Colonic mucosa (tissue), 4 donors: ENCODE measurements at regions not wholly inside any gene's neighbourhood (a gene's known extent, or its start where the extent isn't known, plus 50 kb on each side); places are given as distances from the start of the nearest gene placed in this dataset.

Experiments used
- DNase-seq: peaks from one replicate; pipeline ENCODE4 v3.0.0-alpha.2; 2020
- H3K27ac ChIP-seq: fragments of 200-600 bp; one replicate; pipeline ENCODE4 v1.8.0; 2021
- H3K27me3 ChIP-seq: fragments of 200-600 bp; one replicate; pipeline ENCODE4 v1.8.0; 2021
- H3K36me3 ChIP-seq: fragments of 200-600 bp; one replicate; pipeline ENCODE4 v1.8.0; 2021
- H3K4me1 ChIP-seq: fragments of 200-600 bp; one replicate; pipeline ENCODE4 v1.8.0; 2021; ENCODE audit warnings: mild to moderate bottlenecking
- H3K4me3 ChIP-seq: fragments of 200-600 bp; one replicate; pipeline ENCODE4 v1.8.0; 2021
- H3K9ac ChIP-seq, 2 donors: one replicate each; pipeline ENCODE4 v1.7.0; 2013; ENCODE audit warnings: control low read depth in 2 of 2, low read depth in 2 of 2, low read length in 2 of 2
- H3K9me3 ChIP-seq: fragments of 200-600 bp; one replicate; pipeline ENCODE4 v1.8.0; 2021
- intact Hi-C: fragments of 100-400 bp; cut with DNase I; formaldehyde crosslinking; loops from one replicate; pipeline ENCODE4 v1.14.1; 2022
- TF ChIP-seq, protein P1 (sequence below): fragments of 200-600 bp; IDR thresholded peaks from one replicate; pipeline ENCODE4 v1.8.0; 2022; ENCODE audit warnings: antibody characterized with exemption, mild to moderate bottlenecking
- donor health status: healthy.
- donor health status: DM: no; HTN: no; CAD: no.
- donor health status: DM: no; HTN: no; CAD: no.

DNA sequence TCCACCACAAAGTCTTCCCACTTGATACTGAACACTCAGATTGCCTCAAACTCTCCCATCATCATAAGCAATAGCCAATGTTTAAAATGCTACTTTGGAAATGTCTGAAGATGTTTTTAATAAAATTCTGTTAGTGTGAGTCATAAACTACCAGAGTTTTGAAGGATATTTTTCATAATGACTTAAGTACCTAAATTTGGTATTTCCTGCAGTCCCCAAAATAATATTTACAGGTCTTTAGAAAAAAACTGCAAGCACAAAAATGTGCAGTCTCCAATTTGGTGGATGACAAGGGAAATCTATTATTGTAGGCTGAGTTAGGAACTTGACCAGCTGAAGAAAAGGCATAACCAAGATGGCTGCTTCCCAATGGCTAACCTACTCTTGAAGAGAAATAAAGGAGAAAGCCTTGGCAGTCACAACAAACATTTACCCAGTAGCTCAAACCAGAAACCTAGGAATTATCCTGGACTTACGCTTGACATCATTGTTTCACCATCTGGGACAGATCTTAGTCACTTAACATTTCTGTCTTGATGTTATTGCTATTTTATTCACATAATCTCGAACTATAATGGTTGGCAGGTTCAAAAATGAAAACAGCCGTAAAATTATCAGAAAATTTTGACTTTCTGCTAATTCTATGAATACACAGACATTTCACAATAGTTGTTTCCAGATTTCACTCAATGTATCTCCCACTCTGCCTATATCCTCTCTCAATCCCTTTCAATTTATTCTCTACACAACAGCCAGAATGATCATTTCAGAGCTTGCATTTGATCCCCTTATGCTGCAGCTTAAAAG is 111.2 kb upstream of the STEAP1B start:
- H3K27me3 ChIP-seq = no peaks in the 10 kb centered on the region
- no peaks in the 10 kb centered on the region for H3K9me3 ChIP-seq
- H3K4me3 ChIP-seq = no peak overlapping the region
- TF ChIP-seq, protein P1, sequence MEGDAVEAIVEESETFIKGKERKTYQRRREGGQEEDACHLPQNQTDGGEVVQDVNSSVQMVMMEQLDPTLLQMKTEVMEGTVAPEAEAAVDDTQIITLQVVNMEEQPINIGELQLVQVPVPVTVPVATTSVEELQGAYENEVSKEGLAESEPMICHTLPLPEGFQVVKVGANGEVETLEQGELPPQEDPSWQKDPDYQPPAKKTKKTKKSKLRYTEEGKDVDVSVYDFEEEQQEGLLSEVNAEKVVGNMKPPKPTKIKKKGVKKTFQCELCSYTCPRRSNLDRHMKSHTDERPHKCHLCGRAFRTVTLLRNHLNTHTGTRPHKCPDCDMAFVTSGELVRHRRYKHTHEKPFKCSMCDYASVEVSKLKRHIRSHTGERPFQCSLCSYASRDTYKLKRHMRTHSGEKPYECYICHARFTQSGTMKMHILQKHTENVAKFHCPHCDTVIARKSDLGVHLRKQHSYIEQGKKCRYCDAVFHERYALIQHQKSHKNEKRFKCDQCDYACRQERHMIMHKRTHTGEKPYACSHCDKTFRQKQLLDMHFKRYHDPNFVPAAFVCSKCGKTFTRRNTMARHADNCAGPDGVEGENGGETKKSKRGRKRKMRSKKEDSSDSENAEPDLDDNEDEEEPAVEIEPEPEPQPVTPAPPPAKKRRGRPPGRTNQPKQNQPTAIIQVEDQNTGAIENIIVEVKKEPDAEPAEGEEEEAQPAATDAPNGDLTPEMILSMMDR = no peak
- H3K9ac ChIP-seq = no peak overlapping the region
- DNase-seq = no peak
- intact Hi-C loops = no loop called here
- no peaks in the 10 kb centered on the region for H3K36me3 ChIP-seq
- H3K4me1 ChIP-seq = no peaks in the 10 kb centered on the region
- H3K27ac ChIP-seq = no peak overlapping the region

DNA sequence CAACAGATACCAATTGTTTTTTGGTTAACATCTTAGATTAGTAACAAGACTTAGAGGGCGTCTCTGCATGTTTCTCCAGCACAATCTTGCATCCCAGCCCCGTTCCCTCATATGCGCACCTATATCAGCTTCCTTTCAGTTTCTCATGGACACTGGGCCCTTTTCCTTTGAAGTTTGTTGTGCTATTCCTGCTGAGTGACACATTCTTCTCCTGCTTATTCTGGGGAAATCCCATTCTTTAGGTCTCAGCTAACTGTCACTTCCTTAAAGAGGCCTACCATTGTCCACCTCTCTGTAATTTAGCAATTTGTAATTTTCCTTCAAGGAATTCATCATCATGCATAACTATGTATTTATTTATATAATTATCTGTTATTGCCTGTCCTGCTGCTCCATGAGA is 110.3 kb upstream of the STEAP1B start:
- intact Hi-C loops = no loop called here
- Histone ChIP-seq H3K4me1 (no peaks in the 10 kb centered on the region), H3K9ac (no peak overlapping the region), H3K9me3 (no peaks in the 10 kb centered on the region), H3K27ac (no peak overlapping the region), H3K36me3 (no peaks in the 10 kb centered on the region), H3K27me3 (no peaks in the 10 kb centered on the region), H3K4me3 (no peak overlapping the region)
- TF ChIP-seq, protein P1 = no peak
- DNase-seq = no peak

DNA sequence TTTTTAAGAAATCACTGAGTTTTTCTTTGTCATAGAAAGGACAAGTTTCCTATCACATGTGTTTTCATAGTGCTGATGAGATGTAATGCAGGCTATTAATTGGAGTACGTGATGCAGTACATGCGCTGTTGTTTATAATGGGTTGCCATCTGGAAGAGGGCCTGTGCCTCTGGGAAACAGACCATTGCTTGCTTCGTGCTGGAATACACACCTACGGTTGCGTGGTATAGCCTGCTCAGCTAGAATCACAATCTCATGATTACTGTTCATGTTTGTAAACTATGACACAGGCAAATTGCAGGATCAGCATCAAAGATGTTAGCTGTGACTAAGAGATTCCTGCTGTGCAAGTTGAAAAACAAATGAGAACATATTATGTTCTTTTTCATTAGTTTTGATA is 107.2 kb upstream of the STEAP1B start:
- H3K27me3 ChIP-seq = no peaks in the 10 kb centered on the region
- TF ChIP-seq, protein P1 = no peak
- H3K4me3 ChIP-seq = no peak overlapping the region
- H3K9ac ChIP-seq = no peak overlapping the region
- no peaks in the 10 kb centered on the region for H3K4me1 ChIP-seq
- no peak for DNase-seq
- H3K9me3 ChIP-seq = no peaks in the 10 kb centered on the region
- H3K27ac ChIP-seq = no peak overlapping the region
- intact Hi-C loops = no loop called here
- H3K36me3 ChIP-seq = no peaks in the 10 kb centered on the region

DNA sequence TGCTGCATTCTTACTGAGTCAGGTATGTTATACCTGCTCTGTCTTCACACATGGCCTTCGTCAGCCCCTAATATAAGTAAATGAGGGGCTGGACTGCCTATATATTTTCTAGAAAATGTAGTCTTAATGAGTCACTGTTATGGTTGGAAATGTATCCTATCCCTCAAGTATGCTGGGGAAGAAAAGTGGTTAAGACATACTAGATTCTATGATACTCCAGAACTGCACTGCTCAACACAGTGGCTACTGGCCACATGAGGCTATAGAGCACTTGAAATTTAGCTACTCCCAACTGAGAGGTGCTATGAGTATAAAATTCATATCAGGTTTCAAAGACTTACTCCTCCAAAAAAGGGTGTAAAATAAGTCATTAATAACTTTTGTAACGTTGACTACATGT is 104.3 kb upstream of the STEAP1B start:
- TF ChIP-seq, protein P1 = no peak
- H3K4me3 ChIP-seq = no peak overlapping the region
- H3K27ac ChIP-seq = no peak overlapping the region
- no peak for DNase-seq
- H3K4me1 ChIP-seq = no peaks in the 10 kb centered on the region
- intact Hi-C loops = no loop called here
- H3K27me3 ChIP-seq = no peaks in the 10 kb centered on the region
- H3K9ac ChIP-seq = no peak overlapping the region
- no peaks in the 10 kb centered on the region for H3K36me3 ChIP-seq
- no peaks in the 10 kb centered on the region for H3K9me3 ChIP-seq

DNA sequence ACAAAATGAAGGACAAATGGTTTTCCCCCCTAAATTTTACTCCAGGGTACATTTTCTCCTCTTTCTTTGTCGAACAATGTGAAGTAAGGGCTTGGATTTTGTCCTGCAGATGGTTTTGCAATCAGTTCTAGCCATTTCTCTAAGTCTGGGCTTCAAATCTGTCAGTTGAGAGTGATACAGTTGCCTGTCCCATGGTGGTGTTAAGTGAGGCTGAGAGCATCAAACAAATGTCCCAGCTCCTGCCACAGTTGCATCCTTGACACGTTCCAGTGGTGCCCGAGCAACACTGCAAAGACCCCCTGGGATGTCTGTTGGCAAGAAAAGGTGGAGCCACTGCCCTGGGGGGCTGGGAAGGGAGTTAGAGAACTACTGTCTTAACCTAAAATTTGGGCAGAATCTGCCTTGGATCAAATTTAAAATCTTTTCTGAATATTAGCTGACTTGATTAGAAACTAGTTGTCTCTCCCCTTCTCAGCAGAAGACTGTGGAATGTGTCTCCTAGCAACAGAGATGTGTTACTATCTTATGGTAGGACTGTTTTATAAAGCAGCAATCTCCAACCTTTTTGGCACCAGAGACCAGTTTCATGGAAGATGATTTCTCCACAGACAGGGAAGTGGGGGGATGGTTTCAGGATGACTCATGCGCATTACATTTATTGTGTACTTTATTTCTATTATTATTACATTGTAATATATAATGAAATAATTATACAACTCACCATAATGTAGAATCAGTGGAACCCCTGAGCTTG is 102.0 kb upstream of the STEAP1B start:
- Histone ChIP-seq H3K4me3 (no peak overlapping the region), H3K4me1 (no peaks in the 10 kb centered on the region), H3K36me3 (no peaks in the 10 kb centered on the region), H3K27me3 (no peaks in the 10 kb centered on the region), H3K9me3 (no peaks in the 10 kb centered on the region), H3K9ac (no peak overlapping the region), H3K27ac (no peak overlapping the region)
- DNase-seq = no peak
- intact Hi-C loops = no loop called here
- TF ChIP-seq, protein P1 = no peak
